B cell (primary cell): ENCODE measurements at regions not wholly inside any gene's neighbourhood (a gene's known extent, or its start where the extent isn't known, plus 50 kb on each side); places are given as distances from the start of the nearest gene placed in this dataset.

Experiments used
- ATAC-seq: fragments of 200-7000 bp; cut with Tn5 transposase; one replicate; pipeline ENCODE4 v1.10.0; 2021; ENCODE audit warnings: low read depth, mild to moderate bottlenecking, moderate number of reproducible peaks, moderate library complexity
- CTCF ChIA-PET: fragments of 350-600 bp; sonication (Branson Sonifier 250); formaldehyde crosslinking; loops from one replicate; lab custom pipeline; 2021; ENCODE audit warnings: antibody characterized with exemption, inconsistent platforms; lab: Charles Lee
- POLR2A ChIA-PET: fragments of 350-600 bp; sonication (Branson Sonifier 250); formaldehyde crosslinking; loops from one replicate; lab custom pipeline; 2021; ENCODE audit warnings: antibody characterized with exemption; lab: Charles Lee
- DNase-seq: peaks from one replicate; pipeline ENCODE4 v3.0.0; 2013
- H2AFZ ChIP-seq: 2 replicates; pipeline ENCODE4 v1.6.1; 2012; ENCODE audit warnings: mild to moderate bottlenecking, low read depth, low read length; ENCODE audit not compliant: insufficient read depth, poor library complexity, severe bottlenecking
- H3K27ac ChIP-seq, 2 donors: 1 replicate in 1 of 2; 2 replicates in 1 of 2; pipeline ENCODE4 v1.5.1; 2012 to 2013; ENCODE audit warnings: low read length in 2 of 2, mild to moderate bottlenecking in 2 of 2, moderate library complexity in 1 of 2
- H3K27me3 ChIP-seq, 4 experiments: fragments of 200-600 bp in 1 of 4; sonication (generic) in 1 of 4; replicated peaks in 1 of 4; 1 replicate in 2 of 4; 2 replicates in 2 of 4; pipeline versions ENCODE4 v1.6.1 to v1.7.0; 2013 to 2016; ENCODE audit warnings: low read length in 3 of 4, mild to moderate bottlenecking in 2 of 4, mixed read lengths in 1 of 4, moderate library complexity in 1 of 4; ENCODE audit not compliant: insufficient read depth in 4 of 4, control insufficient read depth in 3 of 4; ENCODE audit errors: control extremely low read depth in 1 of 4
- H3K36me3 ChIP-seq, 2 experiments: replicated peaks in 1 of 2; 1 replicate in 1 of 2; 2 replicates in 1 of 2; pipeline versions ENCODE4 v1.6.1 to v1.7.1; 2013; ENCODE audit warnings: low read length in 1 of 2; ENCODE audit not compliant: insufficient read depth in 2 of 2, control insufficient read depth in 1 of 2; ENCODE audit errors: control extremely low read depth in 1 of 2, extremely low read depth in 1 of 2
- H3K4me1 ChIP-seq, 2 donors: fragments of 200-600 bp in 1 of 2; sonication (generic) in 1 of 2; 1 replicate in 1 of 2; 2 replicates in 1 of 2; pipeline versions ENCODE4 v1.5.1 to v1.6.1; 2013 to 2017; ENCODE audit warnings: low read length in 2 of 2; ENCODE audit not compliant: control insufficient read depth in 2 of 2, insufficient read depth in 2 of 2
- H3K4me2 ChIP-seq: replicated peaks from 2 replicates; pipeline ENCODE3; 2012; ENCODE audit warnings: mild to moderate bottlenecking, low read depth, low read length; ENCODE audit not compliant: poor library complexity, severe bottlenecking
- H3K4me3 ChIP-seq, 5 experiments: fragments of 200-600 bp in 1 of 5; sonication (generic) in 1 of 5; 1 replicate in 3 of 5; 2 replicates in 2 of 5; pipeline versions ENCODE4 v1.5.1 to v1.7.0; 2011 to 2016; ENCODE audit warnings: low read length in 4 of 5, mild to moderate bottlenecking in 4 of 5, low read depth in 2 of 5, control low read depth in 1 of 5, moderate library complexity in 1 of 5; ENCODE audit not compliant: insufficient read depth in 1 of 5; ENCODE audit errors: control extremely low read depth in 1 of 5, extremely low read depth in 1 of 5
- H3K79me2 ChIP-seq: fragments of 200-600 bp; sonication (generic); one replicate; pipeline ENCODE4 v1.6.0; 2016; ENCODE audit warnings: low read length; ENCODE audit not compliant: control insufficient read depth, insufficient read depth
- H3K9ac ChIP-seq: fragments of 200-600 bp; sonication (generic); 2 replicates; pipeline ENCODE4 v1.6.1; 2017; ENCODE audit warnings: mild to moderate bottlenecking, low read length, moderate library complexity
- H3K9me3 ChIP-seq, 3 donors: one replicate each; pipeline versions ENCODE4 v1.6.1 to v1.7.1; 2013; ENCODE audit warnings: low read length in 2 of 3; ENCODE audit not compliant: control insufficient read depth in 2 of 3, insufficient read depth in 1 of 3; ENCODE audit errors: control extremely low read depth in 1 of 3
- H4K20me1 ChIP-seq: 2 replicates; pipeline ENCODE4 v1.6.0; 2012; ENCODE audit warnings: mild to moderate bottlenecking, low read length; ENCODE audit not compliant: insufficient read depth, control insufficient read depth, poor library complexity, severe bottlenecking
- H3K27ac Mint-ChIP-seq: one replicate; pipeline ENCODE4 v1.8.0; 2021; ENCODE audit warnings: mixed read lengths
- H3K27me3 Mint-ChIP-seq: one replicate; pipeline ENCODE4 v1.8.0; 2021; ENCODE audit warnings: mixed read lengths
- H3K4me1 Mint-ChIP-seq: one replicate; pipeline ENCODE4 v1.8.0; 2021; ENCODE audit warnings: mixed read lengths
- H3K4me3 Mint-ChIP-seq: one replicate; pipeline ENCODE4 v1.8.0; 2021; ENCODE audit warnings: mixed read lengths
- H3K9me3 Mint-ChIP-seq: one replicate; pipeline ENCODE4 v1.8.0; 2022; ENCODE audit warnings: mixed read lengths; ENCODE audit not compliant: insufficient read depth
- EZH2 ChIP-seq: IDR thresholded peaks from 2 replicates; pipeline ENCODE4 v1.6.1; 2012; ENCODE audit warnings: borderline replicate concordance, low read depth, mild to moderate bottlenecking, moderate library complexity, low read length; ENCODE audit not compliant: insufficient read depth, poor library complexity, severe bottlenecking
- WGBS: methylation state at CpG from one replicate; pipeline ENCODE4 v1.1.5; 2013; ENCODE audit warnings: missing lambda C conversion rate; ENCODE audit not compliant: insufficient coverage; 5-methylcytosine and 5-hydroxymethylcytosine counted together
- intact Hi-C: fragments of 100-400 bp; cut with micrococcal nuclease; formaldehyde crosslinking; loops from one replicate; pipeline ENCODE4 v1.10.0; 2022
- TF ChIP-seq, protein P1 (sequence below): fragments of 200-600 bp; IDR thresholded peaks from one replicate; pipeline ENCODE4 v1.8.0; 2022; ENCODE audit warnings: antibody characterized with exemption, mild to moderate bottlenecking

DNA sequence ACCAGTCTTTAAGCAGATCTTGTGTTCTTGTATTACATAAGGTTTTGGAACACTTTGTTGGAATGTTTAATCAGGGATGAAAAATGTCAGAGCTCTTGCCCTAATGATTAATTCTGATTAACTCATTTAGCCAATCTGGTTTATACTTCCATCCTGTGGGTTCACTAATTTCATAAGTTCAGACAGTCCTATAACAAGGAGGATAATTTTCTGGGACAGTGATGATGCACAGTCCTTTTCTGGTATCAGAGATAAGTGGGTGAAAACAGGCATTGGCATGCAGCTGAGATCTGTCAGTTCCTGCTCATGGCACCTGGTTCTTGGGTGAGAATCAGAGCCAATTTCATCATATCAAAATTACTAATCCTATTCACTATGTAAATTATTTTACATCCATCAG is 125.0 kb upstream of the LAMA2 start:
- DNase-seq (no peak), ATAC-seq (no peak)
- H3K27ac ChIP-seq, result no peak overlapping the region
- H3K36me3 ChIP-seq, result no peaks in the 10 kb centered on the region
- Mint-ChIP-seq H3K4me1 (no peaks in the 10 kb centered on the region), H3K27me3 (no peaks in the 10 kb centered on the region), H3K4me3 (no peak overlapping the region), H3K27ac (no peak overlapping the region), H3K9me3 (no peaks in the 10 kb centered on the region)
- H3K4me1 ChIP-seq, result no peaks in the 10 kb centered on the region
- no peak overlapping the region for H3K9ac ChIP-seq
- no peak overlapping the region for H2AFZ ChIP-seq
- H3K9me3 ChIP-seq, result peaks cover 0 to 5% (median 0%) of the 10 kb centered on the region in 3 donors
- no peaks in the 10 kb centered on the region for H4K20me1 ChIP-seq
- intact Hi-C loops, result no loop called here
- H3K4me2 ChIP-seq, result no peak overlapping the region
- ChIA-PET CTCF (no interaction called here), POLR2A (no interaction called here)
- no peaks in the 10 kb centered on the region for H3K79me2 ChIP-seq
- no peaks in the 10 kb centered on the region for H3K27me3 ChIP-seq
- TF ChIP-seq, protein P1, sequence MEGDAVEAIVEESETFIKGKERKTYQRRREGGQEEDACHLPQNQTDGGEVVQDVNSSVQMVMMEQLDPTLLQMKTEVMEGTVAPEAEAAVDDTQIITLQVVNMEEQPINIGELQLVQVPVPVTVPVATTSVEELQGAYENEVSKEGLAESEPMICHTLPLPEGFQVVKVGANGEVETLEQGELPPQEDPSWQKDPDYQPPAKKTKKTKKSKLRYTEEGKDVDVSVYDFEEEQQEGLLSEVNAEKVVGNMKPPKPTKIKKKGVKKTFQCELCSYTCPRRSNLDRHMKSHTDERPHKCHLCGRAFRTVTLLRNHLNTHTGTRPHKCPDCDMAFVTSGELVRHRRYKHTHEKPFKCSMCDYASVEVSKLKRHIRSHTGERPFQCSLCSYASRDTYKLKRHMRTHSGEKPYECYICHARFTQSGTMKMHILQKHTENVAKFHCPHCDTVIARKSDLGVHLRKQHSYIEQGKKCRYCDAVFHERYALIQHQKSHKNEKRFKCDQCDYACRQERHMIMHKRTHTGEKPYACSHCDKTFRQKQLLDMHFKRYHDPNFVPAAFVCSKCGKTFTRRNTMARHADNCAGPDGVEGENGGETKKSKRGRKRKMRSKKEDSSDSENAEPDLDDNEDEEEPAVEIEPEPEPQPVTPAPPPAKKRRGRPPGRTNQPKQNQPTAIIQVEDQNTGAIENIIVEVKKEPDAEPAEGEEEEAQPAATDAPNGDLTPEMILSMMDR, result no peak
- TF ChIP-seq EZH2, result no peak
- H3K4me3 ChIP-seq, result no peak overlapping the region

DNA sequence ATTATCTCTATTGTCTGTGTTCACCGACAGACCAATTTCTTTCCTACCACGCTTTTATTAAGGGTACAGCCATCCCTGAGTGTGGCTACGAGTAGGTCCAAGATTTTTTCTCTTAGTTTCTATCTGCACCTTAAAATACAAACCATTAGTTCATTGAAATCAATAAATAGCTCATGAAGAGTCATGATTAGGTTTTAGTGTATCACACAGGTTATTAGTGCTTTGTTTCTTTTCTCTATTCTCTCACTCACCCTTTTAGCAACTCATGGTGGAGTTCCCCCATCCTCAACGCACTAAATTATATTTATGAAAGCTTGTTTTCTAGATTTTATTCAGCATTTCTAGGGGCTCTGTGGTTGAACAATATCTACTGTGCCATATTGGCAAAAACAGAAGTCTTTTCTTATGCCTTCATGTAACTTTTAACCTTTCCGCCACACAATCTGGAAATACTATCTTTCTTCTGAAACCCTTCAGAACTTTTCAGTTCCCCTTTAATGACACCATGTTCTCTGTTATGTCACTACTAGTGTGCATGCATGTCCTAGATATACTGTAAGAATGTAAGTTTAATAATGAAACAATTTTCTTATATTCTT is 128.2 kb upstream of the LAMA2 start:
- no peak overlapping the region for H3K4me3 ChIP-seq
- H3K27me3 Mint-ChIP-seq, result no peaks in the 10 kb centered on the region

More for the DNA sequence above, 128.2 kb upstream of the LAMA2 start:
- Histone ChIP-seq H3K27ac (no peak overlapping the region), H3K4me2 (no peak overlapping the region), H3K79me2 (no peaks in the 10 kb centered on the region), H4K20me1 (no peaks in the 10 kb centered on the region), H3K27me3 (no peaks in the 10 kb centered on the region), H3K9ac (no peak overlapping the region), H3K4me1 (no peaks in the 10 kb centered on the region), H2AFZ (no peak overlapping the region), H3K9me3 (peaks cover 0 to 1% (median 0%) of the 10 kb centered on the region in 3 donors), H3K36me3 (no peaks in the 10 kb centered on the region)
- ChIA-PET POLR2A (no interaction called here), CTCF (no interaction called here)
- WGBS, result no CpG with 5 or more reads among the region's 5 CpGs
- no peak for ATAC-seq
- H3K4me1 Mint-ChIP-seq, result no peaks in the 10 kb centered on the region
- no peak for DNase-seq
- intact Hi-C loops, result no loop called here
- no peak overlapping the region for H3K27ac Mint-ChIP-seq
- H3K9me3 Mint-ChIP-seq, result no peaks in the 10 kb centered on the region
- TF ChIP-seq EZH2, result no peak
- TF ChIP-seq, protein P1, result no peak
- H3K4me3 Mint-ChIP-seq, result no peak overlapping the region
